Posterior vena cava (tissue), 2 donors: ENCODE measurements at regions not wholly inside any gene's neighbourhood (a gene's known extent, or its start where the extent isn't known, plus 50 kb on each side); places are given as distances from the start of the nearest gene placed in this dataset.
"Not testable (repeated sequence)": the region's sequence is repeated elsewhere in the genome, so short reads cannot be mapped to it uniquely, and the experiment has no call there.

Source experiments
- DNase-seq: peaks from one replicate; pipeline ENCODE4 v3.0.0-alpha.2; 2020; ENCODE audit warnings: low spot score
- intact Hi-C, 2 donors: fragments of 100-400 bp; cut with DNase I; formaldehyde crosslinking; loops; one replicate each; pipeline versions ENCODE4 v1.14.1 to v1.14.2; 2022 to 2023
- donor health status: DM: yes; HTN: yes; CAD: no.
- donor health status: DM: yes; HTN: yes; CAD: no.

DNA sequence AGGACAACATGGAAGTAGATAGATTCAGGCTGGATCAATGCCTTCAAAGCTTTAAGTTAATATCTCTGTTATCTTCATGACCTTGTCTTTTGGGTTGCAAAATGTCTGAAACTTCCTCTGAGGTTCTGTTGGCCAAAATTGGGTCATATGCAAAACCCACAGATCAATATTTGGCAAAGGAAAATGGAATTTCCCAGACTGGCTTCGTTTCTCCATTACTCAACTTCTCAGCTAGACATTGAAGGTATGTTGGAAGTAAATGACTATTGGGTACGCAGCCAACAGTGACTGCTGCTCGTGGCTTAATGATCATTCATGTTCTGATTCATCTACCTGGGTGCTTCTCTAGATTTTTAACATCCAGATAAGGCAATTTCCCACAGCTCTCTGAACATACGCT, 675.4 kb upstream of the SGO1 start:
- intact Hi-C loops, result no loop called here
- DNase-seq, result no peak

- no peak for DNase-seq
- intact Hi-C loops, result no loop called here
Measured at GRCh38 chr3:20857636-20858035, 671.6 kb upstream of the SGO1 start.

GRCh38 chr3:20853890-20854289, 667.9 kb upstream of the SGO1 start:
- intact Hi-C loops, result no loop called here
- no peak for DNase-seq

GRCh38 chr3:20852712-20853111, 666.7 kb upstream of the SGO1 start:
- intact Hi-C loops, result no loop called here
- DNase-seq, result no peak

DNA sequence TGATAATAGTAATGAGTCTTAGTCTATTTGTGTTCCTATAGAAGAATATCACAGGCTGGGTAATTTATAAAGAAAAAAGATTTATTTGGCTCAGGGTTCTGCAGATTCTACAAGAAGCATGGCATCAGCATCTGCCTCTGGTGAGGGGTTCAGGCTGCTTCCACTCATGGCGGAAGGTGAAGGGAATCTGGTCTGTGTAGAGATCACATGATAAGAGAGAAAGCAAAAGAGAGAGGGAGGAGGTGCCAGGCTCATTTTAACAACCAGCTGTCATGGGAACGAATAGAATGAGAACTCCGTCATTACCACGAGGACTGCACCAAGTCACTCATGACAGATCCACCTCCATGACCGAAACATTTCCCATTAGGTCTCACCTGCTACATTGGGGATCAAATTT, 664.0 kb upstream of the SGO1 start:
- DNase-seq, result no peak
- intact Hi-C loops, result no loop called here

DNA sequence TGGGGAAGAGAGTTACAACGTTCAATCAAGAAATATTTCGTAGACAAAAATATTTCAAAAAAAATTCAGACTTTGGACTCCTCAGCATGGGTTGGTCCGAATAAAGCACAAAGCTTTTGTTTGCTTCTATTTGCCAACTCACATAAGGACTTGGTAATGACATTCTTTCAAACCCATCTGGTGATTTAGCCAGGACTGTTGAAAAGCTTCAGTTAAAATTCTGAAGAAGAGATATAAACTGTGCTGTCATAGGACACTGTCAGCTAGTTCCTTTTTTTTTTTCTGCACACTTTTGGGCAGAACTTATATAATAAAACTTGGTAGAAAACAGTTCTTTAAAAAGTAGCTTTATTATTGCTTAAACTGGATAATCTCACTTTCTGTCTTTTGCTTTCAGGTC, 660.8 kb upstream of the SGO1 start:
- intact Hi-C loops, result no loop called here
- DNase-seq, result no peak

DNA sequence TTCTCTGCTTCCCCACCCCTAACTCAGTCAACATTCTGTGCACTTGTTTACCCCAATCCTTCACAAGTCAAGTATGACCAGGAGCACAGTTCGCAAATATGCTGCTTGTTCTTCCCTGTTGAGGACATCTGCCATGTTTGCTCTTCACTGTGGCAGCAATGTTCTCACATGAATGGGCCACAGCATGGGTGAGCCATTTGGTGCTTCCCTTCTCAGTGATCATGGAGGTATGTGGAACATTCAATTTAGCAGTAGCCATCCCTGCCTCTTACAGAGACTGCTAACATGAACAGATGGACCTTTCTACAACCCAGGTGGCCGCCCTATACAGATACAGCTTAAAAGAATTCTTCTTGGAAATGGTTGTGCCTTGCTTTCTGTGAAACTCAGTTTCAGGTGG, 660.1 kb upstream of the SGO1 start:
- no peak for DNase-seq
- intact Hi-C loops, result no loop called here

DNA sequence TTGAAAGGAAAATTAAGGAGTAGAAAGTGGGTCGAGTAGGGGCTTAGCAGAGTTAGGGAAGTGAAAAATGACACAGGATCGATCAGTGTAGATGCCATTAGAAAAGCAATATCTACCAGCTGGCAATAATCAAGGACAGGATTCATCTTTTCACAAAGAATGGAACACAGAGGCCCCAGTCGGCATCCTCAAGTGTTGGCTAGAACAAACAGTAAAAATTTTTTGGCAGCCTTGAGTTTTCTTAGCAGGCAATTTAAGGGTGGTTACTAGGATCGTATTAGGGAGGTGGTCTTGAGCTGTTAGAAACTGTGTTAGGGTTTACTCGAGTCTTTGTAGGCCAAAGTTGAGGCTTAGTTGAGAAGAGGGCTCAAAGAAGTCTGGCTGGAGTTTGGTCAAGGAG, 658.8 kb upstream of the SGO1 start:
- intact Hi-C loops, result no loop called here
- DNase-seq, result no peak

DNA sequence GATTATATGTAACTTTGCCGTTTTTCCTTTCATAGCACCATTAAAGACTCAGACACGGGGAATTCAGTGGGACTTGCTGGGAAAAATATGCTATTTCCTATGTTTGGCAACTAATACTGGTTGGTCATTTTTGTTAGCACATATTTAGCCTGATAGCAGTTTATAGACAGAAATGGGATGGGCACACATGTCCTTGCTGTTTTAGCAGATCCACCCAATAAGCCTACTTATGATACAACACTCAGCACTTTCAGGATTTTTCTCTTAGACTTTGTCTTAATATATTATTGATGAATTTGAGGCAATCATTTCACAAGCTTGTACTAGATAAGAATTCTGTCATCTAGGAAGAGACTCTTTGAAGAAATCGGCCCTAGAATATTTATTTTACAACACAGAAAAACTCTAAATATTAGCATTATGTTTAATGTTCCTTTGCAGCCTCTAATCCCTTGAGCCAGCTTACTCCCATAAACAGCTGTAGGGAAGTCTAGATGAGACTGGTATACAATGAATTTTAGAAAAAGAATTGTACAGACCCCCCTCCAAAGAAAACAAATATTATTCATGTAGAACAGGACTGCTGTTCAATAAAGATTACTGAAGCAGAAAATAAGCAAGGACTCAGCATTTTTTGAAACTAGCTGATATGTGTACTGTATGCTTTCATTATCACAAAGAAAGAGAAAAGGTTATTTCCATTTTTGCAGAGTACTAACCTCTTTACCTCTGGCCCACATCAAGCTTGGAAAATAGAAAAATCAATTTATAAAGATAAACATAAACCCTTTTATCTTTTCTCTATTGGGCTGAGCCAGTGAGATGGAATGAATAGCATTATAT, 656.8 kb upstream of the SGO1 start:
- DNase-seq, result no peak
- intact Hi-C loops, result no loop called here

- intact Hi-C loops, result no loop called here
- DNase-seq, result no peak
Measured at GRCh38 chr3:20842002-20842401, 656.0 kb upstream of the SGO1 start.

GRCh38 chr3:20837676-20838302, 651.8 kb upstream of the SGO1 start:
- intact Hi-C loops, result no loop called here
- DNase-seq, result no peak

DNA sequence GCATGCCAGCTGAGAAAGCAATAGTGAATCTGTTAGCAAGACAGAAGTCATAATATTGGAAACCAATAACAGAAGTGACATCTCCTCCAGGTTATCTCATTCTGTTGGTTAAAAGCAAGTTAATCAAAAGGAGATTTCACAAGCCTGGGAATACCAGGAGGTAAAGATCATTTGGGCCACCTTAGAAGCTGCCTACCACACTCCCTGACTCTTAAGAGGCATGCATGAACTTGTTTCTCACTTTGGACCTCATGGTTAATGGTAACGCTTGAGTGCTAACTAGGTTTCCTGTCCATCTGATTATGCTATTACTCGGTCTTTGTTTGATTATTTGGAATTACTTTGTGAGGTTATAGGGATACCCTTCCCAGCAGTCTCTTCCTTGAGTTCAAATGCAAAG, 650.8 kb upstream of the SGO1 start:
- intact Hi-C loops, result no loop called here
- no peak for DNase-seq

- intact Hi-C loops, result no loop called here
- DNase-seq, result no peak
Measured at GRCh38 chr3:20832963-20833362, 647.0 kb upstream of the SGO1 start.

GRCh38 chr3:20822251-20822650, 636.2 kb upstream of the SGO1 start:
- no peak for DNase-seq

GRCh38 chr3:20820872-20821271, 634.9 kb upstream of the SGO1 start:
- intact Hi-C loops, result not testable (repeated sequence)
- peak; percentile 58 for DNase-seq

More at GRCh38 chr3:20822251-20822650, 636.2 kb upstream of the SGO1 start:
- intact Hi-C loops, result no loop called here

- intact Hi-C loops, result no loop called here
- DNase-seq, result no peak
Measured at GRCh38 chr3:20811631-20812030, 625.6 kb upstream of the SGO1 start.

DNA sequence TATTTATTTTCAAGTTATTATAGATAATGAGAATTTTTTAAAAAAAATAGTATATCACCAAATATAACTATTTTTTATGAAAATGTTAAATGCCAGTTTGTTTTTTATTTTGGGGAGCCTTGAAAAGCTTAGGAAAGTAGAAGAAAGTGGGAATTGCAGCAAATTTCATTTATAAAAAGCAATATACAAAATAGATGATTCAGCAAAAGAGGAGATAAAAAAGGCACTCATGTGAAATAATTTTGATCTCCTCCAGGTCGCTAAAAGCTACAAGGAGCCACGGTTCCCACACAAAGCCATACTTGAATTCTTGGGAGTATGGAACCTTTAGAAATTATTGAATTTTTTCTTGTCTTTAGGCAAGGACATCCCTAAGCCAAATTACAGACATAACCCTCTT, 625.0 kb upstream of the SGO1 start:
- intact Hi-C loops, result no loop called here
- no peak for DNase-seq

- DNase-seq, result no peak
- intact Hi-C loops, result no loop called here
Measured at GRCh38 chr3:20810555-20810954, 624.5 kb upstream of the SGO1 start.

DNA sequence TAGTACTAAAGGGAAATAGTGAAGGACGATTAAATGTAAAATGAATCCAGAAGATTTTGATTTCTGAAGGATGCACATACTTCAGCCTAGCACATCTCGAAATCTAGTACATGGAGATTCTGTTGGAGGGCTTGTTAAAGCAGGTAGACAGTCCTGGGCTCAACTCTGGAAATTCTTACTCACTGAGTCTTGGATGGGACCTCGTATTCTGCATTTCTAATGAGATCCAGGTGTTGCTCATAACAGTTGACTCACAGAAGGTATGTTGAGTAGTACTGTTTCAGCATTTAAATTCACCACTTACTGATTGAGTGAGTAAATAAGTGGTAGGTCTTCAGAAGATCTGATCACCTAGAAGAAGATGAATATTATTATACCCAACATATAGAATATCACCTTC, 623.4 kb upstream of the SGO1 start:
- intact Hi-C loops, result no loop called here

DNA sequence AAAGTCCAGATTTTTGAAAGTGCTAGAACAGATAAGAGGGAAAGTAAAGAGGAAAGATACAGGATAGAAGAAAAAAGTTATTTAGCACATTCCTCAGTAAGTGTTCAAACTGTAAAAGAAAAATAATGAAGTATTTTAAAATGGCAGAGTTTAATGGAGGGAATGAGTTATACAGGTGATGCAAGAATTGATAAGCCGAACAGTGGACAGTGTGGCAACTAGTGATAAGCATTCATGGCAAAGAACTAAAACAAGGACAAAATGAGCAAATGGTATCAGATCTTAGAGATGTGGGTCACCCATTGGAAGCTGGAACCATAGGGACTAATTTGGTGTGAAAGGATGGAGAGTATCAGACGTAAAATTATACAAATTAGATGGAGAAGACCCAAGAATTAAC, 622.9 kb upstream of the SGO1 start:
- intact Hi-C loops, result no loop called here
- DNase-seq, result no peak

More for the DNA sequence above, 623.4 kb upstream of the SGO1 start:
- DNase-seq, result no peak

- intact Hi-C loops, result no loop called here
- no peak for DNase-seq
Measured at GRCh38 chr3:20798666-20799065, 612.7 kb upstream of the SGO1 start.
